Heart right ventricle (tissue), 16 donors: ENCODE measurements at regions not wholly inside any gene's neighbourhood (a gene's known extent, or its start where the extent isn't known, plus 50 kb on each side); places are given as distances from the start of the nearest gene placed in this dataset.

ENCODE experiments used
- ATAC-seq, 8 donors: fragments of 200-7000 bp; cut with Tn5 transposase; one replicate each; pipeline ENCODE4 v1.9.1; 2020; ENCODE audit warnings: mild to moderate bottlenecking in 8 of 8, moderate library complexity in 8 of 8, moderate number of reproducible peaks in 1 of 8
- DNase-seq, 2 donors: peaks; one replicate each; pipeline ENCODE4 v3.0.0-alpha.2; 2020
- H3K27ac ChIP-seq, 10 donors: fragments of 200-600 bp; sonication (generic) in 2 of 10; one replicate each; pipeline versions ENCODE4 v1.5.0 to v1.8.0; 2020 to 2022; ENCODE audit warnings: mild to moderate bottlenecking in 3 of 10
- H3K27me3 ChIP-seq, 7 donors: fragments of 200-600 bp; one replicate each; pipeline ENCODE4 v1.8.0; 2021 to 2022; ENCODE audit warnings: mild to moderate bottlenecking in 2 of 7
- H3K36me3 ChIP-seq, 9 donors: fragments of 200-600 bp; sonication (generic) in 1 of 9; one replicate each; pipeline versions ENCODE4 v1.5.0 to v1.8.0; 2020 to 2022; ENCODE audit warnings: mild to moderate bottlenecking in 2 of 9
- H3K4me1 ChIP-seq, 9 donors: fragments of 200-600 bp; sonication (generic) in 1 of 9; one replicate each; pipeline versions ENCODE4 v1.5.0 to v1.8.0; 2020 to 2022; ENCODE audit warnings: mild to moderate bottlenecking in 4 of 9
- H3K4me3 ChIP-seq, 10 donors: fragments of 200-600 bp; sonication (generic) in 2 of 10; one replicate each; pipeline versions ENCODE4 v1.5.0 to v1.8.0; 2020 to 2022; ENCODE audit warnings: mild to moderate bottlenecking in 7 of 10, moderate library complexity in 2 of 10
- H3K9me3 ChIP-seq, 11 donors: fragments of 200-600 bp in 10 of 11; sonication (generic) in 2 of 11; one replicate each; pipeline versions ENCODE4 v1.5.0 to v1.8.0; 2013 to 2022; ENCODE audit warnings: mild to moderate bottlenecking in 2 of 11, control low read depth in 1 of 11, moderate library complexity in 1 of 11
- CTCF ChIP-seq, 9 donors: fragments of 200-600 bp; sonication (generic) in 2 of 9; IDR thresholded peaks; one replicate each; pipeline versions ENCODE4 v1.5.0 to v1.8.0; 2021 to 2022; ENCODE audit warnings: antibody characterized with exemption in 9 of 9, mild to moderate bottlenecking in 5 of 9, moderate library complexity in 1 of 9
- WGBS, 2 donors: extraction: QIAGEN DNeasy Blood & Tissue Kit; methylation state at CpG; one replicate each; pipeline ENCODE4 v1.1.7; 2013; ENCODE audit warnings: inconsistent platforms in 1 of 2; 5-methylcytosine and 5-hydroxymethylcytosine counted together
- intact Hi-C, 10 donors: fragments of 100-400 bp; cut with DNase I; formaldehyde crosslinking; loops; one replicate each; pipeline versions ENCODE4 v1.11.1 to v1.14.2; 2022
- donor health status: Arrhythmogenic right ventricular cardiomyopathy.
- donor health status: ischemic (EF 13 %, LVEDD 7.1; RV severe dilation, severe dysfunction).
- donor health status: healthy with polysubstance abuse.
- donor health status: DM: no; HTN: yes; CAD: no.
- donor health status: DM: no; HTN: no; CAD: no.
- donor health status: ischemic (EF 25% LVEDD 6.9; RV normal size, moderate dysfunction).
- donor health status: ischemic (EF 25% LVEDD 5.7; RV mildly dilated, moderate dysfunction).
- donor health status: healthy.
- donor health status: DM: yes; HTN: yes; CAD: no.
- donor health status: Ischemic cardiomyopathy.
- donor health status: ischemic (EF 35%, LVEDD 5.7; RV mildly dilated, moderate dysfunction).
- donor health status: nonischemic (EF 11% LVEDD 7.7; RV severe dilation, severe dysfunction).
- donor health status: DM: yes; HTN: yes; CAD: no.
- donor health status: PGD.
- donor health status: ischemic (EF 29% LVEDD 5.4; RV normal size, mild dysfunction).
- donor health status: nonischemic (EF 23%, LVEDD 6.1; RV moderate dilation, normal function).

- no peak overlapping the region for H3K27ac ChIP-seq
- peak in 1 of 8 donors; percentile 21 for ATAC-seq
- DNase-seq: no peak
- WGBS, 2 donors: 89 to 100% methylated on average over 3 of the region's 3 CpGs
- no peaks in the 10 kb centered on the region for H3K4me1 ChIP-seq
- no peak for TF ChIP-seq CTCF (IDR thresholded peaks at IDR 0.05)
- H3K4me3 ChIP-seq: no peak overlapping the region
- H3K27me3 ChIP-seq: no peaks in the 10 kb centered on the region
- peaks cover 0 to 15% (median 0%) of the 10 kb centered on the region in 11 donors for H3K9me3 ChIP-seq
- peaks cover 0 to 11% (median 0%) of the 10 kb centered on the region in 9 donors for H3K36me3 ChIP-seq
- intact Hi-C loops: no loop called here
Observed at GRCh38 chr15:31563421-31563820, 236.8 kb downstream of the KLF13 start.

GRCh38 chr15:31567861-31568260 lies 241.2 kb downstream of the KLF13 start:
- no peaks in the 10 kb centered on the region for H3K4me1 ChIP-seq
- intact Hi-C loops: no loop called here
- H3K4me3 ChIP-seq: no peak overlapping the region
- peaks cover 0 to 27% (median 0%) of the 10 kb centered on the region in 9 donors for H3K36me3 ChIP-seq
- TF ChIP-seq CTCF (IDR thresholded peaks at IDR 0.05): no peak
- ATAC-seq (no peak), DNase-seq (no peak)
- no peaks in the 10 kb centered on the region for H3K27me3 ChIP-seq
- no peak overlapping the region for H3K27ac ChIP-seq
- 76 to 90% methylated on average over 2 of the region's 2 CpGs for WGBS, 2 donors
- peaks cover 0 to 20% (median 0%) of the 10 kb centered on the region in 11 donors for H3K9me3 ChIP-seq

- H3K4me3 ChIP-seq: no peak overlapping the region
- H3K9me3 ChIP-seq: peaks cover 0 to 26% (median 0%) of the 10 kb centered on the region in 11 donors
- peaks cover 0 to 27% (median 0%) of the 10 kb centered on the region in 9 donors for H3K36me3 ChIP-seq
- intact Hi-C loops: loop anchor here in 1 of 10 donors (5.0 kb wide), 1 partner anchor 402 kb away; no protein-coding TSS in a partner anchor
- ATAC-seq (no peak), DNase-seq (no peak)
- no peaks in the 10 kb centered on the region for H3K27me3 ChIP-seq
- no peak for TF ChIP-seq CTCF (IDR thresholded peaks at IDR 0.05)
- no peak overlapping the region for H3K27ac ChIP-seq
- 91 to 93% methylated on average over 17 of the region's 17 CpGs for WGBS, 2 donors
- H3K4me1 ChIP-seq: no peaks in the 10 kb centered on the region
Observed at GRCh38 chr15:31569836-31570235, 243.2 kb downstream of the KLF13 start.

- ATAC-seq: no peak
- H3K27me3 ChIP-seq: no peaks in the 10 kb centered on the region
- H3K4me1 ChIP-seq: no peaks in the 10 kb centered on the region
- H3K4me3 ChIP-seq: no peak overlapping the region
- no peak overlapping the region for H3K27ac ChIP-seq
- peaks cover 0 to 26% (median 0%) of the 10 kb centered on the region in 11 donors for H3K9me3 ChIP-seq
- DNase-seq: no peak
- 93 to 94% methylated on average over 11 of the region's 11 CpGs for WGBS, 2 donors
- intact Hi-C loops: loop anchor here in 1 of 10 donors (5.0 kb wide), 1 partner anchor 402 kb away; no protein-coding TSS in a partner anchor
- peaks cover 0 to 27% (median 0%) of the 10 kb centered on the region in 9 donors for H3K36me3 ChIP-seq
- no peak for TF ChIP-seq CTCF (IDR thresholded peaks at IDR 0.05)
Observed at GRCh38 chr15:31570591-31570990, 244.0 kb downstream of the KLF13 start.
